22Rv1 (cell line): ENCODE measurements at regions not wholly inside any gene's neighbourhood (a gene's known extent, or its start where the extent isn't known, plus 50 kb on each side); places are given as distances from the start of the nearest gene placed in this dataset.

Experiments
- CTCF ChIP-seq: fragments of 450-650 bp; IDR thresholded peaks from 2 replicates; pipeline ENCODE4 v1.5.1; 2017; ENCODE audit warnings: mild to moderate bottlenecking
- ZFX ChIP-seq: fragments of 450-650 bp; IDR thresholded peaks from 2 replicates; pipeline ENCODE4 v1.6.1; 2017; ENCODE audit warnings: antibody characterized with exemption, borderline replicate concordance

- TF ChIP-seq CTCF (no peak), ZFX (no peak)
Measured at GRCh38 chr12:97222391-97222790, 240.2 kb upstream of the RMST start.
